GM20000 (cell line): ENCODE measurements at regions not wholly inside any gene's neighbourhood (a gene's known extent, or its start where the extent isn't known, plus 50 kb on each side); places are given as distances from the start of the nearest gene placed in this dataset.

Experiments used
- DNase-seq: peaks from one replicate; pipeline ENCODE4 v3.0.0; 2012; ENCODE audit warnings: low spot score
- TF ChIP-seq, protein P1 (sequence below): IDR thresholded peaks from 2 replicates; pipeline ENCODE4 v1.5.1; 2012; ENCODE audit warnings: mild to moderate bottlenecking, control low read depth; ENCODE audit errors: extremely low read depth, missing control alignments

DNA sequence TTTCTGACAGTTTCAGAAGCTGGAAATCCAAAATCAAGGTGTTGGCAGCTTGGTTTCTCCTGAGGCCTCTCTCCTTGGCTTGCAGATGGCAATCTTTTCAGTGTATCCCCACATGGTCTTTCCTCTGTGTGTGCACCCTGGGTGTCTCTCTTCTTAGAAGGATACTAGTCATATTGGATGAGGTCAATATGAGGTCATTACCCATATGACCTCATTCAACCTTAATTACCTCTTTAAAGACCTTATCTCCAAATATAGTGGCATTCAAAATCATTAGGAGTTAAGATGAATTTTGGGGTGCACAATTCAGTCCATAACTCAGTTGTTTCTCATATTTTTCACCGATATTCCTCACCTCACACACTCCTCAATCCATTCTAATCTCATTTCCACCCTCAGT lies 92.4 kb upstream of the TGM3 start:
- no peak for DNase-seq
- TF ChIP-seq, protein P1, sequence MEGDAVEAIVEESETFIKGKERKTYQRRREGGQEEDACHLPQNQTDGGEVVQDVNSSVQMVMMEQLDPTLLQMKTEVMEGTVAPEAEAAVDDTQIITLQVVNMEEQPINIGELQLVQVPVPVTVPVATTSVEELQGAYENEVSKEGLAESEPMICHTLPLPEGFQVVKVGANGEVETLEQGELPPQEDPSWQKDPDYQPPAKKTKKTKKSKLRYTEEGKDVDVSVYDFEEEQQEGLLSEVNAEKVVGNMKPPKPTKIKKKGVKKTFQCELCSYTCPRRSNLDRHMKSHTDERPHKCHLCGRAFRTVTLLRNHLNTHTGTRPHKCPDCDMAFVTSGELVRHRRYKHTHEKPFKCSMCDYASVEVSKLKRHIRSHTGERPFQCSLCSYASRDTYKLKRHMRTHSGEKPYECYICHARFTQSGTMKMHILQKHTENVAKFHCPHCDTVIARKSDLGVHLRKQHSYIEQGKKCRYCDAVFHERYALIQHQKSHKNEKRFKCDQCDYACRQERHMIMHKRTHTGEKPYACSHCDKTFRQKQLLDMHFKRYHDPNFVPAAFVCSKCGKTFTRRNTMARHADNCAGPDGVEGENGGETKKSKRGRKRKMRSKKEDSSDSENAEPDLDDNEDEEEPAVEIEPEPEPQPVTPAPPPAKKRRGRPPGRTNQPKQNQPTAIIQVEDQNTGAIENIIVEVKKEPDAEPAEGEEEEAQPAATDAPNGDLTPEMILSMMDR, result no peak

DNA sequence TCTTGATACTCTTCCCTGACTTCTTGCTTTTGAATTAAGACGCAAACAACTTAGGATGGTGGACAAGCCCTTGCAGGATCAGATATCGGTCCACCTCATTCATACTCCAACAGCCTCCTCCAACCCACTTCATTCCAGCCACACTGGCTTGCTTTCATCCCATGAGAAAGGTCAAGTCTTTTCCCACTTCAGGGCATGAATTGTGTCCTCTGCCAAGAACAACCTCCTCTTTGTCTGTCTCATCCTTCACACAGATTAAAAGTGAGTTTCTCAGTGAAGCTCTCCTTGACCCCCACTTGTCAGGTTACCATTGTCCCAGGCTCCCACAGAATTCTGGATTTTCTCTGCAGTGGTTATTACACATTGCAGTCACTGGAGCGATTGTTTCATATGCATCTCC lies 91.8 kb upstream of the TGM3 start:
- TF ChIP-seq, protein P1, result no peak

DNA sequence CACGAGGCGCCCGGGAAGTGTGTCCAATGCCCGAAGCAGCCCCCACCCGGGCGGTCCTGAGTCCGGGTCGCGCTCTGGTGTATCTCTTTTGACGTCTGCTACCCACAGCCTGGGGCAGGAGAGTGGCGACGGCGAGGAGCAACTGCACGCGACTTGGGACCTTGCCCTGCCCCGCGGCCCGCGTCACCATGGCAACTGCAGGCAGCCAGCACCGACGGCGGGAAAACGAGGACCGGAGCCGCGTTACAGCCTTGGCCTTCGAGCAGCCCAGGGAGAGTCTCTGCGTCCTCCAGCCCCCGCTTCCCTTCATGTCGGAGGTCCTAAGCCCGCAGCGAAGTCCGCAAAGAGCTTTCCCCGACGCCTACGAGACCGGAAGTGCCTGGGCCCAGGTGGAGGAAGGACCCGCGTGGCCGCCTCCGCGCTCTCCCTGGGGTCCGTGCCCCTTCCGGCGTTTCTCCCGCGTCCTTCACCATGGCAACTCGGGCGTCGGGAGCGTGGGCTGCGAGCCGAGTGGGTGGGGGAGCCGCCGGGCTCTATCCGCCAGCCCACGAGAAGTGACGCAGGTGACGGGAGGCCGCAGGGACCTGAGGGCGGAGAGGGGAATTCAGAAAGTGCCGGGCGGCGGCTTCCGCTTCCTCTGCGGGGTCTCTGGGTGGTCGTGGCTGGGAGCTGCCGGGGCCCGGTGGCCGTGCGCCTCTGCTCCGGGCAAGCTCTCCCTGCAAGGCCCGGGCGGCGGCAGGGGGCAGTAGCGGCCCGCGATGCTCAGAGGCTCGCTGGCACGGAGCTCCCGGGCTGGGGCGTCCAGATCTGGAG lies 88.6 kb upstream of the TGM3 start:
- peak; percentile 85 for DNase-seq
- TF ChIP-seq, protein P1, result peak; percentile 76

More for the DNA sequence above, 91.8 kb upstream of the TGM3 start:
- DNase-seq, result no peak

DNA sequence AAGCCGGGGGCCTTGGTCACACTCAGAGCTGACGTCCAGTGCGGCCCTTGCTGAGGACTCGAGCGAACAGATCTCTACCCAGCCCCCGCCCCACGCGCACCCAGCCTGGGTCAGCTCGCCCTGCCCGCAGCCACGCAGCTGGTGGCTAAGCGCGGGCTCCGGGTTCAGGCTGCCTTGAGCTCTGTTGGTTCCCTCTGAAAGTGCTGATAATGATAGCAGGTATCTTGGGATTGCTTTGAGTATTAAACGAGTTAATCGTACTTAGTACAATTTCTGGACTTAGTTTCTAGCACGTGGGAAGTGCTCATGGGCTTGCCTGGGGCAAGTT lies 88.1 kb upstream of the TGM3 start:
- TF ChIP-seq, protein P1, result no peak

DNA sequence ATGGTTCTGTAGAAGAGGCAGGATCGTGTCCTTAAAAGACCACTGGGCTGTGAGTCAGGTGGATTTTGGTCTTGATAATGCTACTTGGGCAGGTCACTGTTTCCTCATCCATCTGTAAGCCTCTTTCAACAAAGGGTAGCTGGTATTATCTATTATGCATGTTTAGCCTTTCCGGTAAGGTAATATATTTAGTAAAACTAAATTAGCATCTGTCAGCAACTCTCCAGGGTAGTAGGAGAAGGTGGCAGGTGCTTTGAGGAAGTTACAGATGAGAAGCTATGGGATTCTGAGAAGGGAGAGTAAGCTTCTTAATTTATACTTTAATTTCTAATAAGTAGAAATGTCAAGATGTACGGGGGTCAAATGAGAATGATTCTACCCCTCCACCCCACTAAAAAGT lies 86.9 kb upstream of the TGM3 start:
- TF ChIP-seq, protein P1, result no peak
- no peak for DNase-seq

More for the DNA sequence above, 88.1 kb upstream of the TGM3 start:
- no peak for DNase-seq

DNA sequence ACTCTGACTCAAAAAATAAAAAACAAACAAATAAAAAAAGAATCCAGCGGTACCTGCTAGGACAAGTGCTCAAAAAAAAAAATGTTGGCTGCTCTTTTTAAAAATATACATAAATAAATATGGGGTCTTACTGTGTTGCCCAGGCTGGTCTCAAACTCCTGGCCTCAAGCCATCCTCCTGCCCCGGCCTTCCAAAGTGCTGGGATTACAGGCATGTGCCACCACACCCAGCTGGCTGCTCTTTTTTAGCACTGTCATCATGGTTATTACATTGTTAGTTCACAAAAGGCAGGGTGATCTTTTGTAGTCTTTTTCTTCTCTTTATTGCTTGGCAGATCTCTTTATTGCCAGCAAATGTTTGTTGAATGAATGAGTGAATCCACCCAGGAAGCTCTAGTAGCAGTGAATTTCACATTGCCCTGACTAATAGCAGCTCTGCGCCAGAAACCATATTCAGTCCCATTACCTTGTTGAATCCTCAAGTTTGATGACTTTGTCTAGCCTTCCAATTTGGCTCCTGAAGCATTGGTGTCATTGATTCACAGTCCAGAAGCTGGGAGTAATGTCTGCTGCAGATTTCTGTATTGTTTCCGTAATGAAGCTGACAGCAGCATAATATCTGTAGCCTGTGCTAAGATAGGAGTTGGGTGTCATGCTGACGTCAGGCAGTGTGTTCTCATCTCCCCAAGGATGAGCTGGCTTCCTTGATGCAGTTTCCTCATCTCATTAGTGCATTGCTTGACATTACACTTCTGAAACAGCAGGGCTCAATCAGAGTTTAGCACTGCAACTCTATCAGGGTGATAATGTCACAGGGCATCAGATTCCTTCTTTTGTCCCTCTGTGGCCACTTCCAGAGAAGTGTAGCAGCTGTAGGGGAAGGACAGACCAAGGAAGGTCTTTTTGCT lies 84.9 kb upstream of the TGM3 start:
- TF ChIP-seq, protein P1, result no peak
- DNase-seq, result no peak

DNA sequence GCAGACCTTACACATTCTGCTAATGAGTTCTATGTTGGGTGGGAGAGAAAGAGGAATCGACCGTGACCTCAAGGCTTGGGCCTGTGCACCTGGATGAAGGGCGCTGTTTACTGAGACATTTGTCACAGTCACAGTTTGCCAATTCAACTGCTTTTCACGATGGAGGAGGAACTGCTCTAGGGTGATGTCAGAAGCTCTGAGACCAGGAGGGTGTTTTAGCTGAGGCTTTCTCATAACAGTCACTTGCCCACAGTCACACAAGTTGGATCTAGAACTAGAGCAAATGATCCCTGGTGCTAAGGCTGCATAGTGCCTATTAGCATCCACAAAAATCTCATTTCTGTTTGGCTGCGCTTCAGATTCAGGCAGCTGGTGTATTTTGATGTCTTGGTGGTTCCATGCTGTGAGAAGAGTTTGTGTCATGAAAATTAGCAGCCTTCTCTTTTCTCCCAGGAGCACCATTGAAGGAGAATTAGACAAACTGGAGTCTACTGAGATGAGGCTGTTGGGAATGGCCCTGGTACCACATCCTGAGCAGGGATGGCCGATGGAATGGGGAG lies 83.3 kb upstream of the TGM3 start:
- no peak for DNase-seq
- TF ChIP-seq, protein P1, result no peak
